OCI-LY7 (cell line): ENCODE measurements at regions not wholly inside any gene's neighbourhood (a gene's known extent, or its start where the extent isn't known, plus 50 kb on each side); places are given as distances from the start of the nearest gene placed in this dataset.

Experiments
- BruUV-seq: library from RNA; stranded (reverse); fragments of 400-500 nt; replicated peaks from 2 replicates; lab custom pipeline; 2021; lab: Mats Ljungman, UMichigan
- CTCF ChIA-PET: fragments of 300-600 bp; sonication (Branson Sonifier 250); formaldehyde crosslinking; loops from one replicate; lab custom pipeline; 2022; ENCODE audit warnings: antibody characterized with exemption; ENCODE audit not compliant: unreplicated experiment; lab: Charles Lee
- POLR2A ChIA-PET: fragments of 300-600 bp; sonication (Branson Sonifier 250); formaldehyde crosslinking; loops from one replicate; lab custom pipeline; 2022; ENCODE audit warnings: antibody characterized with exemption; lab: Charles Lee
- DNase-seq: peaks from one replicate; pipeline ENCODE4 v3.0.0-alpha.2; 2015; ENCODE audit warnings: low spot score
- H2AFZ ChIP-seq: fragments of 200-600 bp; sonication (generic), shearing (Covaris generic); 2 replicates; pipeline ENCODE4 v1.6.1; 2014; ENCODE audit warnings: mild to moderate bottlenecking, antibody characterized with exemption, low read length, moderate library complexity
- H3K27ac ChIP-seq: fragments of 200-600 bp; sonication (generic); 2 replicates; pipeline ENCODE4 v1.5.1; 2014; ENCODE audit warnings: mixed run types, low read depth, mild to moderate bottlenecking, moderate library complexity, low read length, inconsistent platforms; ENCODE audit not compliant: poor library complexity, severe bottlenecking
- H3K36me3 ChIP-seq: fragments of 200-600 bp; sonication (generic); 2 replicates; pipeline ENCODE4 v1.6.1; 2014; ENCODE audit warnings: mild to moderate bottlenecking, antibody characterized with exemption, low read length, moderate library complexity, mixed read lengths; ENCODE audit not compliant: insufficient read depth
- H3K4me1 ChIP-seq: fragments of 200-600 bp; sonication (generic); 2 replicates; pipeline ENCODE4 v1.5.1; 2014; ENCODE audit warnings: mild to moderate bottlenecking, low read length; ENCODE audit not compliant: insufficient read depth, poor library complexity, severe bottlenecking
- H3K4me2 ChIP-seq: fragments of 200-600 bp; sonication (generic); 2 replicates; pipeline ENCODE4 v1.6.1; 2014; ENCODE audit warnings: mild to moderate bottlenecking, low read length
- H3K4me3 ChIP-seq: fragments of 200-600 bp; sonication (generic); 2 replicates; pipeline ENCODE4 v1.5.1; 2014; ENCODE audit warnings: mild to moderate bottlenecking, low read depth, low read length; ENCODE audit not compliant: poor library complexity, severe bottlenecking
- H3K79me2 ChIP-seq: fragments of 200-600 bp; sonication (generic); 2 replicates; pipeline ENCODE4 v1.6.1; 2016; ENCODE audit warnings: low read depth, mild to moderate bottlenecking, low read length, moderate library complexity, mixed read lengths; ENCODE audit not compliant: insufficient read depth
- H3K9me2 ChIP-seq: fragments of 200-600 bp; sonication (generic); 2 replicates; pipeline ENCODE4 v1.6.1; 2016; ENCODE audit warnings: mild to moderate bottlenecking, low read length, mixed read lengths; ENCODE audit not compliant: insufficient read depth
- H3K9me3 ChIP-seq: fragments of 200-600 bp; sonication (generic); 2 replicates; pipeline ENCODE4 v1.6.1; 2014; ENCODE audit warnings: mild to moderate bottlenecking, mixed run types, low read length, mixed read lengths
- H4K20me1 ChIP-seq: fragments of 200-600 bp; sonication (generic); 2 replicates; pipeline ENCODE4 v1.6.1; 2014; ENCODE audit warnings: mild to moderate bottlenecking, antibody characterized with exemption, low read length, moderate library complexity, mixed read lengths; ENCODE audit not compliant: insufficient read depth
- EZH2phosphoT487 ChIP-seq: fragments of 200-600 bp; sonication (generic); IDR thresholded peaks from 2 replicates; pipeline ENCODE4 v1.6.1; 2018; ENCODE audit warnings: low read depth, borderline replicate concordance, mild to moderate bottlenecking, mixed run types, antibody characterized with exemption, low read length, moderate library complexity, mixed read lengths
- intact Hi-C: fragments of 100-400 bp; cut with micrococcal nuclease; formaldehyde crosslinking; loops from one replicate; pipeline ENCODE4 v1.10.0; 2022; ENCODE audit not compliant: unreplicated experiment
- TF ChIP-seq, protein P1 (sequence below): fragments of 200-600 bp; sonication (generic); conservative IDR thresholded peaks from 2 replicates; pipeline ENCODE4 v1.5.1; 2014; ENCODE audit warnings: mild to moderate bottlenecking, antibody characterized with exemption, low read length, moderate library complexity, mixed read lengths

- ChIA-PET CTCF (no interaction called here), POLR2A (interaction anchor here (0.5 to 0.6 kb wide), 2 partner anchors 425 to 740 kb away, joined by 3 read pairs; no protein-coding TSS in a partner anchor)
- intact Hi-C loops, result no loop called here
- no peaks in the 10 kb centered on the region for H3K36me3 ChIP-seq
- H3K4me2 ChIP-seq, result no peak overlapping the region
- no TSS peak for BruUV-seq
- peaks cover 11% of the 10 kb centered on the region for H3K4me1 ChIP-seq
- no peaks in the 10 kb centered on the region for H3K9me2 ChIP-seq
- H3K9me3 ChIP-seq, result no peaks in the 10 kb centered on the region
- TF ChIP-seq, protein P1, sequence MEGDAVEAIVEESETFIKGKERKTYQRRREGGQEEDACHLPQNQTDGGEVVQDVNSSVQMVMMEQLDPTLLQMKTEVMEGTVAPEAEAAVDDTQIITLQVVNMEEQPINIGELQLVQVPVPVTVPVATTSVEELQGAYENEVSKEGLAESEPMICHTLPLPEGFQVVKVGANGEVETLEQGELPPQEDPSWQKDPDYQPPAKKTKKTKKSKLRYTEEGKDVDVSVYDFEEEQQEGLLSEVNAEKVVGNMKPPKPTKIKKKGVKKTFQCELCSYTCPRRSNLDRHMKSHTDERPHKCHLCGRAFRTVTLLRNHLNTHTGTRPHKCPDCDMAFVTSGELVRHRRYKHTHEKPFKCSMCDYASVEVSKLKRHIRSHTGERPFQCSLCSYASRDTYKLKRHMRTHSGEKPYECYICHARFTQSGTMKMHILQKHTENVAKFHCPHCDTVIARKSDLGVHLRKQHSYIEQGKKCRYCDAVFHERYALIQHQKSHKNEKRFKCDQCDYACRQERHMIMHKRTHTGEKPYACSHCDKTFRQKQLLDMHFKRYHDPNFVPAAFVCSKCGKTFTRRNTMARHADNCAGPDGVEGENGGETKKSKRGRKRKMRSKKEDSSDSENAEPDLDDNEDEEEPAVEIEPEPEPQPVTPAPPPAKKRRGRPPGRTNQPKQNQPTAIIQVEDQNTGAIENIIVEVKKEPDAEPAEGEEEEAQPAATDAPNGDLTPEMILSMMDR, result no peak
- no peak for TF ChIP-seq EZH2phosphoT487
- peak overlapping the region; percentile 78; the same call in 1 of the 2 replicates for H2AFZ ChIP-seq
- H4K20me1 ChIP-seq, result no peaks in the 10 kb centered on the region
- DNase-seq, result no peak
- no peak overlapping the region for H3K4me3 ChIP-seq
- no peaks in the 10 kb centered on the region for H3K79me2 ChIP-seq
- H3K27ac ChIP-seq, result no peak overlapping the region
Observed at GRCh38 chrX:5307416-5307815, 921.3 kb downstream of the NLGN4X start.

GRCh38 chrX:5306654-5307121 is 922.0 kb downstream of the NLGN4X start:
- H3K4me3 ChIP-seq, result no peak overlapping the region
- H3K4me2 ChIP-seq, result no peak overlapping the region
- intact Hi-C loops, result no loop called here
- peak; percentile 45 for DNase-seq
- ChIA-PET CTCF (no interaction called here), POLR2A (no interaction called here)
- TF ChIP-seq, protein P1, result no peak
- TF ChIP-seq EZH2phosphoT487, result no peak
- peaks cover 11% of the 10 kb centered on the region for H3K4me1 ChIP-seq
- H3K9me3 ChIP-seq, result no peaks in the 10 kb centered on the region
- BruUV-seq, result no TSS peak
- H4K20me1 ChIP-seq, result no peaks in the 10 kb centered on the region
- H2AFZ ChIP-seq, result peak overlapping the region; percentile 78
- H3K9me2 ChIP-seq, result no peaks in the 10 kb centered on the region
- H3K36me3 ChIP-seq, result no peaks in the 10 kb centered on the region
- no peaks in the 10 kb centered on the region for H3K79me2 ChIP-seq
- H3K27ac ChIP-seq, result no peak overlapping the region

- Histone ChIP-seq H3K36me3 (no peaks in the 10 kb centered on the region), H3K4me2 (no peak overlapping the region), H3K9me3 (no peaks in the 10 kb centered on the region), H3K79me2 (no peaks in the 10 kb centered on the region), H2AFZ (0 out of 2 replicates have a peak overlapping the region, but pooled peaks have one; percentile 36), H3K4me3 (no peak overlapping the region), H3K27ac (no peak overlapping the region), H3K9me2 (no peaks in the 10 kb centered on the region), H3K4me1 (peaks cover 11% of the 10 kb centered on the region), H4K20me1 (no peaks in the 10 kb centered on the region)
- ChIA-PET POLR2A (interaction anchor here (0.7 kb wide), 1 partner anchor 1267 kb away, joined by 3 read pairs; no protein-coding TSS in a partner anchor), CTCF (no interaction called here)
- DNase-seq, result no peak
- intact Hi-C loops, result no loop called here
- TF ChIP-seq, protein P1, result no peak
- TF ChIP-seq EZH2phosphoT487, result no peak
- BruUV-seq, result no TSS peak
Observed at GRCh38 chrX:5305452-5305851, 923.2 kb downstream of the NLGN4X start.
